ENCODE measurements at regions not wholly inside any gene's neighbourhood (a gene's known extent, or its start where the extent isn't known, plus 50 kb on each side); places are given as distances from the start of the nearest gene placed in this dataset.
"Not testable (repeated sequence)": the region's sequence is repeated elsewhere in the genome, so short reads cannot be mapped to it uniquely, and the experiment has no call there.

- no peak for DNase-seq (ENCODE audit: low read depth)
- TF ChIP-seq CTCF (IDR thresholded peaks at IDR 0.05; ENCODE audit: low read length, missing control alignments) = no peak
- no peak overlapping the region for H3K4me3 ChIP-seq (replicated peaks; ENCODE audit: low read depth, low read length)
These were observed 124.3 kb upstream of the SLC24A2 start for GRCh38 chr9:19913151-19913550.

DNA sequence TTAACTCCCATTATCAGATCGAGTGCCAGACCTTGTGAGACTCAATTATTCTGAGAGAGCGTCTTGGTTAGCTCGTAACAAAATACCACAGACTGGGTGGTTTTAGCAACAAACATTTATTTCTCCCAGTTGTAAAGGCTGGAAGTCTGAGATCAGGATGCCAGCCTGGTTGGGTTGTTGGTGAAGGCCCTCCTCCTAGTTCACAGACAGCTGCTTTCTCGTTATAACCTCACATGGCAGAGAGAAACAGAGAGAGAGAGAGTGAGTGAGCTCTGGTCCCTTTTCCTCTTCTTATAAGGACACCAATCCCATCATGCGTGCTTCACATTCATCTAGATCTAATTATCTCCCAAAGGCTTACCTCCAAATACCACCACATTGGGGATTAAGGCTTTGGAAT lies 114.2 kb upstream of the SLC24A2 start:
- DNase-seq (ENCODE audit: low read depth) = no peak
- no peak for TF ChIP-seq CTCF (IDR thresholded peaks at IDR 0.05; ENCODE audit: low read length, missing control alignments)
- H3K4me3 ChIP-seq (replicated peaks; ENCODE audit: low read depth, low read length) = no peak overlapping the region

DNA sequence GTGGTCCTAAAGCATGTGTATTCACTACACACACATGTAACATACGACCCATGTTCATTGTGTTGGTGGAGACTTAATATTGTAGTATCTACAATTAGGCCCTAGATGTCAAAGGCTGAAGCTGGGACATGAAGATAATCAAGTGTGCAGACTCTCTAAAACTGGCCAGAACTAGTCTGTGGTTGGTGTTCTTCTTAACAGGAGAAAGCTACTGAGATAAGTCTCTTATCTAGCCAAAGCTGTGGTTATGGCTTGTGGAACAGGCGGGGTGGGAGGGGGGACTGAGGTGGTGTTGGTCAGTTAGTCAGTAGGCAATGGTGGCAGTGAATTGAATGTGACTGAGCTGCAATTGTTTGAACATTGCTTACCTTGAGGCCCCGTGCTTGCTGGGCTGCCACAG lies 112.7 kb upstream of the SLC24A2 start:
- no peak overlapping the region for H3K4me3 ChIP-seq (replicated peaks; ENCODE audit: low read depth, low read length)
- DNase-seq (ENCODE audit: low read depth) = no peak
- no peak for TF ChIP-seq CTCF (IDR thresholded peaks at IDR 0.05; ENCODE audit: low read length, missing control alignments)

DNA sequence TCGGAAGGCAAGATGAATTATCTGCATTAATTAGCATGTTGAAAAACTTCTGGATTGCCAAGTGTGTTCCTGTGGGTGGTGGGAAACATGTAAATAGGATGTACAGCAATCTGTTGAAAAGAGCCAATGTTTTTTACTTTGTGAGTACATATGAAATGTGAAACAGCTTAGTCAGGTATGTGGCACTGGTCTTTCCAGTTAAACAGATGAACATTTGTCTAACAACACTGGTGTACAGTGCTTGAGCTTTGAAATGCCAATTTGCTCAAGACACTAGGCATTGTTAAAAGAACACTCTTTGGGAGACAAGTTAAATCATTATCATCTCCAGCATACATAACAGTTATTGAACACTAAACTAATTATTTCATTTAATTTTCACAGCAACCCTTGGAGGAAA lies 107.3 kb upstream of the SLC24A2 start:
- no peak for TF ChIP-seq CTCF (IDR thresholded peaks at IDR 0.05; ENCODE audit: low read length, missing control alignments)
- H3K4me3 ChIP-seq (replicated peaks; ENCODE audit: low read depth, low read length) = no peak overlapping the region
- DNase-seq (ENCODE audit: low read depth) = no peak

GRCh38 chr9:19895578-19895977 lies 106.7 kb upstream of the SLC24A2 start:
- not testable (repeated sequence) for H3K4me3 ChIP-seq (replicated peaks; ENCODE audit: low read depth, low read length); DNase-seq (ENCODE audit: low read depth)

DNA sequence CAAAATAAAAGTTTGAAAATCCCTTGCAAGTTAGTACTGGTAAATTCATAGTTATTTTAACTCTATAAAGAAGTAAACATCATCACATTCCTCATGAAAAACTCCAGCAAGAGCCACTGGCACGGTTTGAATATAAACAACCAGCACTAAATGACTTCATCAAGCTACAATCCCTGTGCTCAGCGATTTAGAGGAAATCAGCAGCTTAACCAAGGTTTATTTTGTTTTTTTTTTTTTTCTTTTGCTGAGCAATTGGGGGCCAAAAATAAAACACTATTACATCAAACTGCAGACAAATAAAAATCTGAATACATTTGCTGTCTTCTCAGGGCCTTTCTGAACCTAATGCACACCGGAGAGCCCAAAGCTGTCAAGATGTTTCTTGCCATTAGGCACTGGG lies 106.2 kb upstream of the SLC24A2 start:
- H3K4me3 ChIP-seq (replicated peaks; ENCODE audit: low read depth, low read length) = no peak overlapping the region
- no peak for TF ChIP-seq CTCF (IDR thresholded peaks at IDR 0.05; ENCODE audit: low read length, missing control alignments)
- peak; percentile 6 for DNase-seq (ENCODE audit: low read depth)

GRCh38 chr9:19885608-19886007 lies 96.8 kb upstream of the SLC24A2 start:
- DNase-seq (ENCODE audit: low read depth) = no peak
- no peak for TF ChIP-seq CTCF (IDR thresholded peaks at IDR 0.05; ENCODE audit: low read length, missing control alignments)

GRCh38 chr9:19879062-19879461 lies 90.2 kb upstream of the SLC24A2 start:
- TF ChIP-seq CTCF (IDR thresholded peaks at IDR 0.05; ENCODE audit: low read length, missing control alignments) = no peak

More at GRCh38 chr9:19885608-19886007, 96.8 kb upstream of the SLC24A2 start:
- no peak overlapping the region for H3K4me3 ChIP-seq (replicated peaks; ENCODE audit: low read depth, low read length)

More at GRCh38 chr9:19879062-19879461, 90.2 kb upstream of the SLC24A2 start:
- no peak overlapping the region for H3K4me3 ChIP-seq (replicated peaks; ENCODE audit: low read depth, low read length)
- no peak for DNase-seq (ENCODE audit: low read depth)
